H1 (cell line): ENCODE measurements at regions not wholly inside any gene's neighbourhood (a gene's known extent, or its start where the extent isn't known, plus 50 kb on each side); places are given as distances from the start of the nearest gene placed in this dataset.

Experiments
- CTCF ChIA-PET: fragments of 300-600 bp; sonication (Branson Sonifier 250); formaldehyde crosslinking; loops from one replicate; lab custom pipeline; 2021; ENCODE audit not compliant: partially characterized antibody; lab: Charles Lee
- POLR2A ChIA-PET: fragments of 300-600 bp; sonication (Branson Sonifier 250); formaldehyde crosslinking; loops from one replicate; lab custom pipeline; 2021; ENCODE audit warnings: inconsistent platforms; ENCODE audit not compliant: partially characterized antibody; lab: Charles Lee
- DNase-seq, 2 experiments: peaks; one replicate each; pipeline versions ENCODE4 v3.0.0 to v3.0.0-alpha.2; 2010 to 2022; ENCODE audit warnings: low spot score in 2 of 2, low read depth in 1 of 2, mixed read lengths in 1 of 2
- FAIRE-seq: peaks from 2 replicates; lab custom pipeline; 2011; peaks lifted over from hg19 to GRCh38; lab: Jason Lieb, UNC
- H2AFZ ChIP-seq: 2 replicates; pipeline ENCODE4 v1.8.1; 2012; ENCODE audit warnings: low read length, inconsistent platforms
- H2AK5ac ChIP-seq: 2 replicates; pipeline ENCODE4 v1.6.1; 2013; ENCODE audit warnings: low read depth, low read length
- H2BK120ac ChIP-seq: replicated peaks from 2 replicates; pipeline ENCODE3; 2013; ENCODE audit warnings: low read depth, low read length, inconsistent platforms
- H2BK12ac ChIP-seq: 2 replicates; pipeline ENCODE4 v1.6.1; 2013; ENCODE audit warnings: low read depth, low read length
- H2BK15ac ChIP-seq: 2 replicates; pipeline ENCODE4 v1.6.1; 2013; ENCODE audit warnings: low read length
- H2BK20ac ChIP-seq: 2 replicates; pipeline ENCODE4 v1.6.1; 2013; ENCODE audit warnings: low read length
- H2BK5ac ChIP-seq: 2 replicates; pipeline ENCODE4 v1.6.1; 2013; ENCODE audit warnings: low read depth, low read length
- H3K14ac ChIP-seq: 2 replicates; pipeline ENCODE4 v1.6.1; 2013; ENCODE audit warnings: inconsistent platforms; ENCODE audit not compliant: insufficient read length
- H3K18ac ChIP-seq: 2 replicates; pipeline ENCODE4 v1.6.1; 2013; ENCODE audit warnings: low read length; ENCODE audit errors: extremely low read depth
- H3K23ac ChIP-seq: 2 replicates; pipeline ENCODE4 v1.6.1; 2013; ENCODE audit warnings: inconsistent platforms; ENCODE audit not compliant: insufficient read length
- H3K23me2 ChIP-seq: 2 replicates; pipeline ENCODE4 v1.6.1; 2013; ENCODE audit warnings: low read depth, low read length
- H3K27ac ChIP-seq: 2 replicates; pipeline ENCODE4 v1.6.1; 2011; ENCODE audit warnings: low read depth, low read length, inconsistent platforms
- H3K27me3 ChIP-seq, 4 experiments: replicated peaks in 1 of 4; 1 replicate in 1 of 4; 2 replicates in 3 of 4; pipeline versions ENCODE4 v1.6.1 to v1.8.1; 2011 to 2013; ENCODE audit warnings: low read length in 3 of 4, mild to moderate bottlenecking in 3 of 4, inconsistent platforms in 2 of 4, mixed read lengths in 2 of 4, moderate library complexity in 1 of 4; ENCODE audit not compliant: control insufficient read depth in 3 of 4, insufficient read depth in 3 of 4; ENCODE audit errors: extremely low read depth in 1 of 4
- H3K36me3 ChIP-seq, 4 experiments: 2 replicates each; pipeline versions ENCODE4 v1.6.1 to v1.8.1; 2011 to 2013; ENCODE audit warnings: mild to moderate bottlenecking in 4 of 4, low read length in 3 of 4, moderate library complexity in 2 of 4, control low read depth in 1 of 4, inconsistent platforms in 1 of 4; ENCODE audit not compliant: insufficient read depth in 4 of 4, control insufficient read depth in 2 of 4
- H3K4ac ChIP-seq: replicated peaks from 2 replicates; pipeline ENCODE3; 2013; ENCODE audit warnings: low read length, low read depth, mixed read lengths, inconsistent platforms; ENCODE audit not compliant: insufficient read length
- H3K4me1 ChIP-seq, 4 experiments: replicated peaks in 1 of 4; 1 replicate in 1 of 4; 2 replicates in 3 of 4; pipeline versions ENCODE4 v1.6.1 to v1.8.1; 2011 to 2013; ENCODE audit warnings: low read length in 3 of 4, inconsistent platforms in 2 of 4, mixed read lengths in 1 of 4; ENCODE audit not compliant: insufficient read depth in 4 of 4, control insufficient read depth in 3 of 4
- H3K4me2 ChIP-seq, 2 experiments: 2 replicates each; pipeline versions ENCODE4 v1.6.1 to v1.8.1; 2011 to 2013; ENCODE audit warnings: low read depth in 2 of 2, low read length in 2 of 2, control low read depth in 1 of 2, inconsistent platforms in 1 of 2, mild to moderate bottlenecking in 1 of 2; ENCODE audit not compliant: insufficient read depth in 1 of 2
- H3K4me3 ChIP-seq, 4 experiments: fragments of 200-600, 300-600 bp in 1 of 4; sonication (generic), shearing (Covaris generic), sonication (Bioruptor Twin) in 1 of 4; 2 replicates each; pipeline versions ENCODE4 v1.5.1 to v1.8.1; 2011 to 2016; ENCODE audit warnings: low read length in 4 of 4, low read depth in 3 of 4, control low read depth in 2 of 4, inconsistent platforms in 2 of 4, mild to moderate bottlenecking in 2 of 4, mixed read lengths in 1 of 4, moderate library complexity in 1 of 4; ENCODE audit not compliant: insufficient read depth in 2 of 4; ENCODE audit errors: extremely low read depth in 1 of 4
- H3K56ac ChIP-seq: replicated peaks from 2 replicates; pipeline ENCODE3; 2013; ENCODE audit warnings: low read depth, mild to moderate bottlenecking, mixed read lengths, low read length, inconsistent platforms; ENCODE audit not compliant: insufficient read length
- H3K79me1 ChIP-seq: 2 replicates; pipeline ENCODE4 v1.6.1; 2013; ENCODE audit warnings: low read depth, low read length, control low read depth
- H3K79me2 ChIP-seq, 2 experiments: 2 replicates each; pipeline versions ENCODE4 v1.6.1 to v1.8.1; 2012 to 2013; ENCODE audit warnings: low read length in 2 of 2, mild to moderate bottlenecking in 2 of 2, inconsistent platforms in 1 of 2; ENCODE audit not compliant: insufficient read depth in 2 of 2, control insufficient read depth in 1 of 2
- H3K9ac ChIP-seq, 4 experiments: replicated peaks in 1 of 4; 1 replicate in 1 of 4; 2 replicates in 3 of 4; pipeline versions ENCODE4 v1.6.1 to v1.8.1; 2011 to 2013; ENCODE audit warnings: low read depth in 3 of 4, low read length in 3 of 4, control low read depth in 2 of 4, mild to moderate bottlenecking in 2 of 4, moderate library complexity in 2 of 4, inconsistent platforms in 1 of 4; ENCODE audit errors: extremely low read depth in 1 of 4
- H3K9me3 ChIP-seq, 2 experiments: 2 replicates each; pipeline versions ENCODE4 v1.6.1 to v1.8.1; 2012 to 2013; ENCODE audit warnings: mild to moderate bottlenecking in 2 of 2, moderate library complexity in 2 of 2, control low read depth in 1 of 2, inconsistent platforms in 1 of 2, low read depth in 1 of 2, low read length in 1 of 2, mixed read lengths in 1 of 2; ENCODE audit not compliant: insufficient read depth in 2 of 2
- H4K20me1 ChIP-seq, 2 experiments: replicated peaks in 1 of 2; 2 replicates each; pipeline versions ENCODE3 to v1.8.1; 2011 to 2013; ENCODE audit warnings: inconsistent platforms in 2 of 2, low read length in 2 of 2, mild to moderate bottlenecking in 1 of 2; ENCODE audit not compliant: insufficient read depth in 2 of 2, control insufficient read depth in 1 of 2
- H4K5ac ChIP-seq: 2 replicates; pipeline ENCODE4 v1.6.1; 2013; ENCODE audit warnings: low read length, low read depth, mixed read lengths, inconsistent platforms; ENCODE audit not compliant: insufficient read length
- H4K8ac ChIP-seq: 2 replicates; pipeline ENCODE4 v1.8.0; 2013; ENCODE audit warnings: mild to moderate bottlenecking, moderate library complexity, low read length, inconsistent platforms; ENCODE audit not compliant: insufficient read depth; ENCODE audit errors: extremely low read depth
- H4K91ac ChIP-seq: replicated peaks from 2 replicates; pipeline ENCODE3; 2013; ENCODE audit warnings: low read length, mixed read lengths, inconsistent platforms; ENCODE audit not compliant: insufficient read length
- CEBPB ChIP-seq: IDR thresholded peaks from 2 replicates; pipeline ENCODE4 v1.6.1; 2012; ENCODE audit warnings: low read depth, low read length
- CHD2 ChIP-seq: IDR thresholded peaks from 2 replicates; pipeline ENCODE4 v1.6.1; 2012; ENCODE audit warnings: low read length, improper control_type of control experiment
- KDM4A ChIP-seq: IDR thresholded peaks from one replicate; pipeline ENCODE4 v1.7.1; 2012; ENCODE audit warnings: low read depth, mild to moderate bottlenecking, moderate library complexity, low read length, inconsistent platforms; ENCODE audit not compliant: severe bottlenecking
- POU5F1 ChIP-seq: IDR thresholded peaks from 2 replicates; pipeline ENCODE4 v1.6.1; 2011; ENCODE audit warnings: low read depth, mild to moderate bottlenecking, low read length, moderate library complexity
- TBP ChIP-seq: IDR thresholded peaks from 2 replicates; pipeline ENCODE4 v1.6.1; 2011; ENCODE audit warnings: low read depth, low read length, improper control_type of control experiment
- WGBS, 2 experiments: shearing (Covaris generic) in 1 of 2; methylation state at CpG; one replicate each; pipeline versions ENCODE4 v1.1.6 to v1.1.7; 2013 to 2015; ENCODE audit warnings: low lambda C conversion rate in 2 of 2, mixed read lengths in 2 of 2, inconsistent platforms in 1 of 2, low coverage in 1 of 2, missing lambda C conversion rate in 1 of 2; ENCODE audit not compliant: insufficient replicate concordance in 2 of 2, insufficient coverage in 1 of 2, insufficient read length in 1 of 2; ENCODE audit errors: extremely low coverage in 1 of 2, missing lambda C conversion rate in 1 of 2; 5-methylcytosine and 5-hydroxymethylcytosine counted together

DNA sequence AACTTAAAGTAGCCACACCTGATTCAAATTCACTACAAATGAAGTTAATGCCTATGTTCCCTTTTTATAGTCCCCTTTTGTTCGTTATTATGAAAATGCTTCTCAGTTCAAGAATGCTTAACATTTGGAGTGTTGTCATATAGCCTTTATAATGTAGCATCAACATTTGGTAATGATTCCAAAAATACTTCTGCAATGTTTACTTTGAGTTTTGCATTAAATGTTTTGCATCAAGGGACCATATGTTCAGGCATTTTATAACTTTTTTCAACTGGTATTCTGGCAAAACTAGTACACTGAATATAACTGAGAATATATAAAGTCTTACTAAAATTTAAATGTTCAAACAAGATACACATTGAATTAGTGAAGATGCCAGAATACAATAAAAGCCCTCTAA, 209.6 kb upstream of the SLC16A7 start:
- CTCF ChIA-PET: interaction anchor here (1.7 kb wide), 1 partner anchor 13 kb away, joined by 10 read pairs; no protein-coding TSS in a partner anchor
- no peak overlapping the region for H2BK120ac ChIP-seq
- no peak overlapping the region for H3K4me2 ChIP-seq
- H3K27me3 ChIP-seq: no peaks in the 10 kb centered on the region
- H3K9me3 ChIP-seq: peaks cover 0 to 3% of the 10 kb centered on the region in 2 experiments; a peak in 1 of 4 replicates
- FAIRE-seq: no peak
- WGBS, 2 experiments: 84% methylated on average over 1 of the region's 1 CpG; no CpG with 5 or more reads in 1 of the 2 experiments
- H3K9ac ChIP-seq: no peak overlapping the region
- H3K14ac ChIP-seq: no peak overlapping the region
- H3K4ac ChIP-seq: no peak overlapping the region
- no peak overlapping the region for H2BK12ac ChIP-seq
- H3K4me3 ChIP-seq: no peak overlapping the region
- H2AK5ac ChIP-seq: no peak overlapping the region
- H3K79me1 ChIP-seq: no peaks in the 10 kb centered on the region
- H3K56ac ChIP-seq: no peak overlapping the region
- no peak overlapping the region for H4K5ac ChIP-seq
- no peak overlapping the region for H2BK20ac ChIP-seq
- H3K23me2 ChIP-seq: no peaks in the 10 kb centered on the region
- H3K23ac ChIP-seq: no peak overlapping the region
- no peak overlapping the region for H2BK15ac ChIP-seq
- H3K4me1 ChIP-seq: peaks cover 0 to 13% (median 1%) of the 10 kb centered on the region in 4 experiments; a peak in 3 of 7 replicates
- H3K18ac ChIP-seq: no peak overlapping the region
- no peaks in the 10 kb centered on the region for H3K79me2 ChIP-seq
- H2BK5ac ChIP-seq: no peak overlapping the region
- TF ChIP-seq TBP (no peak), POU5F1 (no peak), CEBPB (no peak), CHD2 (no peak), KDM4A (no peak)
- H3K27ac ChIP-seq: no peak overlapping the region
- H3K36me3 ChIP-seq: no peaks in the 10 kb centered on the region; a peak in 1 of 8 replicates
- H4K91ac ChIP-seq: no peak overlapping the region
- POLR2A ChIA-PET: no interaction called here
- H4K8ac ChIP-seq: no peak overlapping the region
- no peak for DNase-seq
- H4K20me1 ChIP-seq: no peaks in the 10 kb centered on the region
- no peak overlapping the region for H2AFZ ChIP-seq
